Hepatocyte (in vitro differentiated cells): ENCODE measurements at regions not wholly inside any gene's neighbourhood (a gene's known extent, or its start where the extent isn't known, plus 50 kb on each side); places are given as distances from the start of the nearest gene placed in this dataset.

Source experiments
- DNase-seq: peaks from one replicate; pipeline ENCODE4 v3.0.0-alpha.2; 2016; ENCODE audit warnings: low spot score
- H2AFZ ChIP-seq: fragments of 200-600 bp; sonication (generic); 2 replicates; pipeline ENCODE4 v1.6.0; 2016; ENCODE audit warnings: antibody characterized with exemption, mild to moderate bottlenecking
- H3K27ac ChIP-seq: fragments of 200-600 bp; sonication (generic); 2 replicates; pipeline ENCODE4 v1.5.1; 2016; ENCODE audit warnings: mild to moderate bottlenecking
- H3K27me3 ChIP-seq: fragments of 200-600 bp; sonication (generic); 2 replicates; pipeline ENCODE4 v1.6.1; 2016
- H3K36me3 ChIP-seq: fragments of 200-600 bp; sonication (generic); replicated peaks from 2 replicates; pipeline ENCODE4 v1.5.1; 2016; ENCODE audit warnings: low read depth; ENCODE audit not compliant: insufficient read depth
- H3K4me1 ChIP-seq: fragments of 200-600 bp; sonication (generic); 2 replicates; pipeline ENCODE4 v1.5.1; 2016; ENCODE audit warnings: mild to moderate bottlenecking, moderate library complexity; ENCODE audit not compliant: insufficient read depth
- H3K4me2 ChIP-seq: fragments of 200-600 bp; sonication (generic); 2 replicates; pipeline ENCODE4 v1.6.0; 2016
- H3K4me3 ChIP-seq: fragments of 200-600 bp; sonication (generic); 2 replicates; pipeline ENCODE4 v1.5.1; 2016; ENCODE audit warnings: mild to moderate bottlenecking
- H3K79me2 ChIP-seq: fragments of 200-600 bp; sonication (generic); 2 replicates; pipeline ENCODE4 v1.6.0; 2017; ENCODE audit warnings: mild to moderate bottlenecking
- H3K9me2 ChIP-seq: fragments of 200-600 bp; sonication (generic); replicated peaks from 2 replicates; pipeline ENCODE4 v1.6.0; 2017; ENCODE audit warnings: mild to moderate bottlenecking; ENCODE audit not compliant: insufficient read depth
- H3K9me3 ChIP-seq: fragments of 200-600 bp; sonication (generic); 2 replicates; pipeline ENCODE4 v1.5.1; 2016; ENCODE audit warnings: low read depth, mild to moderate bottlenecking
- H4K20me1 ChIP-seq: fragments of 200-600 bp; sonication (generic); 2 replicates; pipeline ENCODE4 v1.6.0; 2016; ENCODE audit warnings: mild to moderate bottlenecking; ENCODE audit not compliant: insufficient read depth, poor library complexity, severe bottlenecking
- EZH2 ChIP-seq: fragments of 200-600 bp; sonication (generic); IDR thresholded peaks from 2 replicates; pipeline ENCODE4 v1.6.1; 2016; ENCODE audit warnings: antibody characterized with exemption, mild to moderate bottlenecking, borderline replicate concordance
- EZH2phosphoT487 ChIP-seq: fragments of 200-600 bp; sonication (generic); IDR thresholded peaks from one replicate; pipeline ENCODE4 v1.6.1; 2018; ENCODE audit warnings: antibody characterized with exemption, mild to moderate bottlenecking, low read depth, moderate library complexity; ENCODE audit not compliant: unreplicated experiment, severe bottlenecking
- WGBS: methylation state at CpG from one replicate; pipeline ENCODE4 v1.1.6; 2016; ENCODE audit warnings: low lambda C conversion rate; ENCODE audit errors: missing lambda C conversion rate; 5-methylcytosine and 5-hydroxymethylcytosine counted together
- TF ChIP-seq, protein P1 (sequence below): fragments of 200-600 bp; sonication (generic); IDR thresholded peaks from 2 replicates; pipeline ENCODE4 v1.5.1; 2016; ENCODE audit warnings: antibody characterized with exemption, mild to moderate bottlenecking; ENCODE audit not compliant: poor library complexity

DNA sequence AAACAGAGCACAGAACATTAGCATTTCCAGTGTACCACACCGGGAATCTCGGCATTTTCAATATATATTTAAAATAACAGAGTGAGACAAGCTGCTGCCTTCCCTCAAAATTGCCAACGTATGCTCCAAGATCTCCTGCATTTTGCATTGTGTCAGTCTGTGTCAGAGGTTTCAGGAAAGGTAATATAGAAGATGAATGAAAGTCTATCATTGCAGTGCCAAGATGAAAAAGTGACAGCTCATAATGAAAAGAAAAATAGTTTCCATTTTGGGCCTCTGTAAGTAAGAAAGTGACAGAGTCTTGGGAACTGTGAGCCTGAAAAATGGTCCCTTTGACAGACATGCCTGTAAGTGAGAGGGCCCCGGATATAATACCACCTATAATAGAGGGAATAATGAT is 297.8 kb upstream of the PIK3C3 start:
- 90% methylated on average over 4 of the region's 4 CpGs for WGBS
- H3K4me1 ChIP-seq = no peaks in the 10 kb centered on the region
- no peak overlapping the region for H3K4me2 ChIP-seq
- H3K9me2 ChIP-seq = no peaks in the 10 kb centered on the region
- no peaks in the 10 kb centered on the region for H3K79me2 ChIP-seq
- DNase-seq = no peak
- no peaks in the 10 kb centered on the region for H3K9me3 ChIP-seq
- no peak overlapping the region for H2AFZ ChIP-seq
- no peaks in the 10 kb centered on the region for H4K20me1 ChIP-seq
- no peak overlapping the region for H3K4me3 ChIP-seq
- H3K27me3 ChIP-seq = no peaks in the 10 kb centered on the region
- TF ChIP-seq EZH2 (no peak), EZH2phosphoT487 (no peak)
- TF ChIP-seq, protein P1, sequence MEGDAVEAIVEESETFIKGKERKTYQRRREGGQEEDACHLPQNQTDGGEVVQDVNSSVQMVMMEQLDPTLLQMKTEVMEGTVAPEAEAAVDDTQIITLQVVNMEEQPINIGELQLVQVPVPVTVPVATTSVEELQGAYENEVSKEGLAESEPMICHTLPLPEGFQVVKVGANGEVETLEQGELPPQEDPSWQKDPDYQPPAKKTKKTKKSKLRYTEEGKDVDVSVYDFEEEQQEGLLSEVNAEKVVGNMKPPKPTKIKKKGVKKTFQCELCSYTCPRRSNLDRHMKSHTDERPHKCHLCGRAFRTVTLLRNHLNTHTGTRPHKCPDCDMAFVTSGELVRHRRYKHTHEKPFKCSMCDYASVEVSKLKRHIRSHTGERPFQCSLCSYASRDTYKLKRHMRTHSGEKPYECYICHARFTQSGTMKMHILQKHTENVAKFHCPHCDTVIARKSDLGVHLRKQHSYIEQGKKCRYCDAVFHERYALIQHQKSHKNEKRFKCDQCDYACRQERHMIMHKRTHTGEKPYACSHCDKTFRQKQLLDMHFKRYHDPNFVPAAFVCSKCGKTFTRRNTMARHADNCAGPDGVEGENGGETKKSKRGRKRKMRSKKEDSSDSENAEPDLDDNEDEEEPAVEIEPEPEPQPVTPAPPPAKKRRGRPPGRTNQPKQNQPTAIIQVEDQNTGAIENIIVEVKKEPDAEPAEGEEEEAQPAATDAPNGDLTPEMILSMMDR = no peak
- H3K36me3 ChIP-seq = no peaks in the 10 kb centered on the region
- no peak overlapping the region for H3K27ac ChIP-seq

DNA sequence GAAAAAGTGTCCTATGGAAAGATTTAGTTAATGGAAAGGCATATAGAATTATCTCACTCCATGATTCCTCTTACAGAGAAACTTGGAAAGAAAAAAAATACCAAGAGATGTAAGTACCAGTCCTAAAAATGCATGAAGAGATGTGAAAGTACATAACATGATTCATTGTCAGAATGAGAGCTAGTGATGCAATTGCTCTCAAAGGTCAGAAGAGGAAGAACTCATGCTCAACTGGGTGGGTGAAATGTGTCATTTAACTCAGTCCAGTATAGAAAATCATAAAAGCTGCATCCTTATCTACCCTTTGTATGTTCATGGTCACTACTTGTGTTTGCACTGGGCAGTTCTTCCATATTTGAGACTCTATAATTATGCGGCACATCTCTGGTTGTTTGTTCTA is 300.0 kb upstream of the PIK3C3 start:
- H3K4me1 ChIP-seq = no peaks in the 10 kb centered on the region
- H3K4me2 ChIP-seq = no peak overlapping the region
- no peaks in the 10 kb centered on the region for H4K20me1 ChIP-seq
- H3K27me3 ChIP-seq = no peaks in the 10 kb centered on the region
- peak; percentile 11 for DNase-seq
- no peak overlapping the region for H3K27ac ChIP-seq
- TF ChIP-seq, protein P1 = no peak
- TF ChIP-seq EZH2 (no peak), EZH2phosphoT487 (no peak)
- no peaks in the 10 kb centered on the region for H3K79me2 ChIP-seq
- no peaks in the 10 kb centered on the region for H3K9me3 ChIP-seq
- H3K9me2 ChIP-seq = no peaks in the 10 kb centered on the region
- H2AFZ ChIP-seq = no peak overlapping the region
- no peak overlapping the region for H3K4me3 ChIP-seq
- WGBS = 84% methylated on average over 1 of the region's 1 CpG
- no peaks in the 10 kb centered on the region for H3K36me3 ChIP-seq

DNA sequence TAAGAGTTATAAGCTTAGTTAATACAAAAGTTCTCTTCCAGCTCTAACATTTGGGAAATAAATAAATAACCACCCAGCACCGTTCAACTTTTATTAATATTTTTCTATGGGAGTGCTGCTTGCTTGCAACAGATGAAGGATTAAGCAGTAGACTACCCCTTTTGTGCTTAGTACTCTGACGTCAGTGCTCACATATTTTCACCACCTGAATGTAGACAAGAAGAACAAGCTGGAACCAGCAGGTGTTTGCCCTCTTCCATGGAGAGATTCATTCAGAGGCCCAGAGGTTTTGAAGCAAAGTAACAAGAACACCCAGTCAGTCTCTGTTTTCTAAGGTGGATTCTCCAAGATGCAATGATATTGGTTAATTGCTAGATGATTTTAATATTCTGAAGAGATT is 307.1 kb upstream of the PIK3C3 start:
- WGBS = 93% methylated on average over 2 of the region's 2 CpGs
- Histone ChIP-seq H3K9me3 (no peaks in the 10 kb centered on the region), H3K4me1 (no peaks in the 10 kb centered on the region), H2AFZ (no peak overlapping the region), H3K9me2 (no peaks in the 10 kb centered on the region), H3K27me3 (no peaks in the 10 kb centered on the region), H3K79me2 (no peaks in the 10 kb centered on the region), H3K27ac (no peak overlapping the region), H3K4me3 (no peak overlapping the region), H4K20me1 (no peaks in the 10 kb centered on the region), H3K36me3 (no peaks in the 10 kb centered on the region), H3K4me2 (no peak overlapping the region)
- TF ChIP-seq EZH2phosphoT487 = no peak
- TF ChIP-seq EZH2 = no peak
- TF ChIP-seq, protein P1 = no peak
- no peak for DNase-seq
